H1 (cell line): ENCODE measurements at regions not wholly inside any gene's neighbourhood (a gene's known extent, or its start where the extent isn't known, plus 50 kb on each side); places are given as distances from the start of the nearest gene placed in this dataset.

Source experiments
- CTCF ChIA-PET: fragments of 300-600 bp; sonication (Branson Sonifier 250); formaldehyde crosslinking; loops from one replicate; lab custom pipeline; 2021; ENCODE audit not compliant: partially characterized antibody; lab: Charles Lee
- POLR2A ChIA-PET: fragments of 300-600 bp; sonication (Branson Sonifier 250); formaldehyde crosslinking; loops from one replicate; lab custom pipeline; 2021; ENCODE audit warnings: inconsistent platforms; ENCODE audit not compliant: partially characterized antibody; lab: Charles Lee
- DNase-seq, 2 experiments: peaks; one replicate each; pipeline versions ENCODE4 v3.0.0 to v3.0.0-alpha.2; 2010 to 2022; ENCODE audit warnings: low spot score in 2 of 2, low read depth in 1 of 2, mixed read lengths in 1 of 2
- FAIRE-seq: peaks from 2 replicates; lab custom pipeline; 2011; peaks lifted over from hg19 to GRCh38; lab: Jason Lieb, UNC
- H2AFZ ChIP-seq: 2 replicates; pipeline ENCODE4 v1.8.1; 2012; ENCODE audit warnings: low read length, inconsistent platforms
- H2AK5ac ChIP-seq: 2 replicates; pipeline ENCODE4 v1.6.1; 2013; ENCODE audit warnings: low read depth, low read length
- H2BK120ac ChIP-seq: replicated peaks from 2 replicates; pipeline ENCODE3; 2013; ENCODE audit warnings: low read depth, low read length, inconsistent platforms
- H2BK12ac ChIP-seq: 2 replicates; pipeline ENCODE4 v1.6.1; 2013; ENCODE audit warnings: low read depth, low read length
- H2BK15ac ChIP-seq: 2 replicates; pipeline ENCODE4 v1.6.1; 2013; ENCODE audit warnings: low read length
- H2BK20ac ChIP-seq: 2 replicates; pipeline ENCODE4 v1.6.1; 2013; ENCODE audit warnings: low read length
- H2BK5ac ChIP-seq: 2 replicates; pipeline ENCODE4 v1.6.1; 2013; ENCODE audit warnings: low read depth, low read length
- H3K14ac ChIP-seq: 2 replicates; pipeline ENCODE4 v1.6.1; 2013; ENCODE audit warnings: inconsistent platforms; ENCODE audit not compliant: insufficient read length
- H3K18ac ChIP-seq: 2 replicates; pipeline ENCODE4 v1.6.1; 2013; ENCODE audit warnings: low read length; ENCODE audit errors: extremely low read depth
- H3K23ac ChIP-seq: 2 replicates; pipeline ENCODE4 v1.6.1; 2013; ENCODE audit warnings: inconsistent platforms; ENCODE audit not compliant: insufficient read length
- H3K23me2 ChIP-seq: 2 replicates; pipeline ENCODE4 v1.6.1; 2013; ENCODE audit warnings: low read depth, low read length
- H3K27ac ChIP-seq: 2 replicates; pipeline ENCODE4 v1.6.1; 2011; ENCODE audit warnings: low read depth, low read length, inconsistent platforms
- H3K27me3 ChIP-seq, 4 experiments: replicated peaks in 1 of 4; 1 replicate in 1 of 4; 2 replicates in 3 of 4; pipeline versions ENCODE4 v1.6.1 to v1.8.1; 2011 to 2013; ENCODE audit warnings: low read length in 3 of 4, mild to moderate bottlenecking in 3 of 4, inconsistent platforms in 2 of 4, mixed read lengths in 2 of 4, moderate library complexity in 1 of 4; ENCODE audit not compliant: control insufficient read depth in 3 of 4, insufficient read depth in 3 of 4; ENCODE audit errors: extremely low read depth in 1 of 4
- H3K36me3 ChIP-seq, 4 experiments: 2 replicates each; pipeline versions ENCODE4 v1.6.1 to v1.8.1; 2011 to 2013; ENCODE audit warnings: mild to moderate bottlenecking in 4 of 4, low read length in 3 of 4, moderate library complexity in 2 of 4, control low read depth in 1 of 4, inconsistent platforms in 1 of 4; ENCODE audit not compliant: insufficient read depth in 4 of 4, control insufficient read depth in 2 of 4
- H3K4ac ChIP-seq: replicated peaks from 2 replicates; pipeline ENCODE3; 2013; ENCODE audit warnings: low read length, low read depth, mixed read lengths, inconsistent platforms; ENCODE audit not compliant: insufficient read length
- H3K4me1 ChIP-seq, 4 experiments: replicated peaks in 1 of 4; 1 replicate in 1 of 4; 2 replicates in 3 of 4; pipeline versions ENCODE4 v1.6.1 to v1.8.1; 2011 to 2013; ENCODE audit warnings: low read length in 3 of 4, inconsistent platforms in 2 of 4, mixed read lengths in 1 of 4; ENCODE audit not compliant: insufficient read depth in 4 of 4, control insufficient read depth in 3 of 4
- H3K4me2 ChIP-seq, 2 experiments: 2 replicates each; pipeline versions ENCODE4 v1.6.1 to v1.8.1; 2011 to 2013; ENCODE audit warnings: low read depth in 2 of 2, low read length in 2 of 2, control low read depth in 1 of 2, inconsistent platforms in 1 of 2, mild to moderate bottlenecking in 1 of 2; ENCODE audit not compliant: insufficient read depth in 1 of 2
- H3K4me3 ChIP-seq, 4 experiments: fragments of 200-600, 300-600 bp in 1 of 4; sonication (generic), shearing (Covaris generic), sonication (Bioruptor Twin) in 1 of 4; 2 replicates each; pipeline versions ENCODE4 v1.5.1 to v1.8.1; 2011 to 2016; ENCODE audit warnings: low read length in 4 of 4, low read depth in 3 of 4, control low read depth in 2 of 4, inconsistent platforms in 2 of 4, mild to moderate bottlenecking in 2 of 4, mixed read lengths in 1 of 4, moderate library complexity in 1 of 4; ENCODE audit not compliant: insufficient read depth in 2 of 4; ENCODE audit errors: extremely low read depth in 1 of 4
- H3K56ac ChIP-seq: replicated peaks from 2 replicates; pipeline ENCODE3; 2013; ENCODE audit warnings: low read depth, mild to moderate bottlenecking, mixed read lengths, low read length, inconsistent platforms; ENCODE audit not compliant: insufficient read length
- H3K79me1 ChIP-seq: 2 replicates; pipeline ENCODE4 v1.6.1; 2013; ENCODE audit warnings: low read depth, low read length, control low read depth
- H3K79me2 ChIP-seq, 2 experiments: 2 replicates each; pipeline versions ENCODE4 v1.6.1 to v1.8.1; 2012 to 2013; ENCODE audit warnings: low read length in 2 of 2, mild to moderate bottlenecking in 2 of 2, inconsistent platforms in 1 of 2; ENCODE audit not compliant: insufficient read depth in 2 of 2, control insufficient read depth in 1 of 2
- H3K9ac ChIP-seq, 4 experiments: replicated peaks in 1 of 4; 1 replicate in 1 of 4; 2 replicates in 3 of 4; pipeline versions ENCODE4 v1.6.1 to v1.8.1; 2011 to 2013; ENCODE audit warnings: low read depth in 3 of 4, low read length in 3 of 4, control low read depth in 2 of 4, mild to moderate bottlenecking in 2 of 4, moderate library complexity in 2 of 4, inconsistent platforms in 1 of 4; ENCODE audit errors: extremely low read depth in 1 of 4
- H3K9me3 ChIP-seq, 2 experiments: 2 replicates each; pipeline versions ENCODE4 v1.6.1 to v1.8.1; 2012 to 2013; ENCODE audit warnings: mild to moderate bottlenecking in 2 of 2, moderate library complexity in 2 of 2, control low read depth in 1 of 2, inconsistent platforms in 1 of 2, low read depth in 1 of 2, low read length in 1 of 2, mixed read lengths in 1 of 2; ENCODE audit not compliant: insufficient read depth in 2 of 2
- H4K20me1 ChIP-seq, 2 experiments: replicated peaks in 1 of 2; 2 replicates each; pipeline versions ENCODE3 to v1.8.1; 2011 to 2013; ENCODE audit warnings: inconsistent platforms in 2 of 2, low read length in 2 of 2, mild to moderate bottlenecking in 1 of 2; ENCODE audit not compliant: insufficient read depth in 2 of 2, control insufficient read depth in 1 of 2
- H4K5ac ChIP-seq: 2 replicates; pipeline ENCODE4 v1.6.1; 2013; ENCODE audit warnings: low read length, low read depth, mixed read lengths, inconsistent platforms; ENCODE audit not compliant: insufficient read length
- H4K8ac ChIP-seq: 2 replicates; pipeline ENCODE4 v1.8.0; 2013; ENCODE audit warnings: mild to moderate bottlenecking, moderate library complexity, low read length, inconsistent platforms; ENCODE audit not compliant: insufficient read depth; ENCODE audit errors: extremely low read depth
- H4K91ac ChIP-seq: replicated peaks from 2 replicates; pipeline ENCODE3; 2013; ENCODE audit warnings: low read length, mixed read lengths, inconsistent platforms; ENCODE audit not compliant: insufficient read length
- BRCA1 ChIP-seq: IDR thresholded peaks from 2 replicates; pipeline ENCODE4 v1.6.1; 2012; ENCODE audit warnings: low read depth, low read length, improper control_type of control experiment
- CEBPB ChIP-seq: IDR thresholded peaks from 2 replicates; pipeline ENCODE4 v1.6.1; 2012; ENCODE audit warnings: low read depth, low read length
- CREB1 ChIP-seq: IDR thresholded peaks from 2 replicates; pipeline ENCODE4 v1.6.1; 2012; ENCODE audit warnings: inconsistent platforms
- GTF2F1 ChIP-seq: IDR thresholded peaks from 2 replicates; pipeline ENCODE4 v1.6.1; 2012; ENCODE audit warnings: low read depth, low read length, improper control_type of control experiment, borderline replicate concordance
- JUN ChIP-seq: IDR thresholded peaks from 2 replicates; pipeline ENCODE4 v1.6.1; 2011; ENCODE audit warnings: low read depth, mild to moderate bottlenecking, improper control_type of control experiment, low read length
- KDM4A ChIP-seq: IDR thresholded peaks from one replicate; pipeline ENCODE4 v1.7.1; 2012; ENCODE audit warnings: low read depth, mild to moderate bottlenecking, moderate library complexity, low read length, inconsistent platforms; ENCODE audit not compliant: severe bottlenecking
- MAFK ChIP-seq: IDR thresholded peaks from 2 replicates; pipeline ENCODE4 v1.6.1; 2012; ENCODE audit warnings: low read depth, mild to moderate bottlenecking, improper control_type of control experiment, low read length
- NANOG ChIP-seq: IDR thresholded peaks from 2 replicates; pipeline ENCODE4 v1.6.1; 2011; ENCODE audit warnings: low read length, low read depth, mild to moderate bottlenecking, inconsistent platforms; ENCODE audit not compliant: insufficient read depth, poor library complexity, severe bottlenecking
- PHF8 ChIP-seq: fragments of 200-600 bp; sonication (generic); conservative IDR thresholded peaks from 2 replicates; pipeline ENCODE4 v1.7.1; 2012; ENCODE audit warnings: low read depth, mild to moderate bottlenecking, inconsistent platforms, low read length, moderate library complexity
- RBBP5 ChIP-seq: IDR thresholded peaks from 2 replicates; pipeline ENCODE4 v1.7.1; 2012; ENCODE audit warnings: low read depth, mild to moderate bottlenecking, inconsistent platforms, low read length, moderate library complexity, borderline replicate concordance
- RXRA ChIP-seq: IDR thresholded peaks from 2 replicates; pipeline ENCODE4 v1.6.1; 2011; ENCODE audit warnings: low read depth, mild to moderate bottlenecking, low read length, moderate library complexity; ENCODE audit not compliant: insufficient read depth
- SP1 ChIP-seq: IDR thresholded peaks from 2 replicates; pipeline ENCODE4 v1.6.1; 2011; ENCODE audit warnings: low read depth, low read length
- SP2 ChIP-seq: IDR thresholded peaks from 2 replicates; pipeline ENCODE4 v1.6.1; 2012; ENCODE audit warnings: mild to moderate bottlenecking, low read length, inconsistent platforms
- TCF12 ChIP-seq: IDR thresholded peaks from 2 replicates; pipeline ENCODE4 v1.6.1; 2011; ENCODE audit warnings: low read depth, mild to moderate bottlenecking, low read length
- WGBS, 2 experiments: shearing (Covaris generic) in 1 of 2; methylation state at CpG; one replicate each; pipeline versions ENCODE4 v1.1.6 to v1.1.7; 2013 to 2015; ENCODE audit warnings: low lambda C conversion rate in 2 of 2, mixed read lengths in 2 of 2, inconsistent platforms in 1 of 2, low coverage in 1 of 2, missing lambda C conversion rate in 1 of 2; ENCODE audit not compliant: insufficient replicate concordance in 2 of 2, insufficient coverage in 1 of 2, insufficient read length in 1 of 2; ENCODE audit errors: extremely low coverage in 1 of 2, missing lambda C conversion rate in 1 of 2; 5-methylcytosine and 5-hydroxymethylcytosine counted together
- TF ChIP-seq, protein P1 (sequence below): IDR thresholded peaks from 2 replicates; pipeline ENCODE4 v1.6.1; 2011; ENCODE audit warnings: low read length, improper control_type of control experiment

DNA sequence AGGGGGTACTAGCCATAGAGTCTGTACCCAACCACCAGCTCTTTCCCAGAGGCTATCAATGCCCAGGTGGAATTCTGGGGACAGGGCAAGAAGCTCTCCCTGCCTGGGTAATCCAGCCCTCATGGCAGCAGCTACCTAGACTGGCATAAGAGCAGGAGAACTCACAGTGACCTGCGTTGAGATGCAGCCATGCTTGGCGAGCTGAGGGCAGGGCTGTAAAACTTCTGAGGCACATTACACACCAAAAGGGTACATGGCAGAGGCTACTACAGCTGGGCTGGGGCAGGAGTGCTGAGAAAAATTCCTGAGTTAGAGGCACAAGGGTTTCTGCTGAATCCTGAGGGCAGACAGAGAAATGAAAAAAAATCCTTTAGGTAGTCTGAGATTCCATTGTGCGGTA, 927.9 kb upstream of the B3GALT2 start:
- H4K91ac ChIP-seq = no peak overlapping the region
- no peak overlapping the region for H2BK20ac ChIP-seq
- H4K8ac ChIP-seq = no peak overlapping the region
- no peak overlapping the region for H3K4me2 ChIP-seq
- H3K79me2 ChIP-seq = no peaks in the 10 kb centered on the region
- H3K4me1 ChIP-seq = 0 out of 7 replicates have a peak, but pooled peaks cover 0 to 2% (median 0%) of the 10 kb centered on the region in 4 experiments
- no peaks in the 10 kb centered on the region for H3K23me2 ChIP-seq
- FAIRE-seq (no peak), DNase-seq (no peak)
- peak overlapping the region; percentile 98 for H2AFZ ChIP-seq
- CTCF ChIA-PET = interaction anchor here (3.5 kb wide), 1 partner anchor 11 kb away, joined by 14 read pairs; no protein-coding TSS in a partner anchor
- no peaks in the 10 kb centered on the region for H4K20me1 ChIP-seq
- H3K14ac ChIP-seq = no peak overlapping the region
- H3K56ac ChIP-seq = no peak overlapping the region
- no peak overlapping the region for H2BK120ac ChIP-seq
- no peak overlapping the region for H3K23ac ChIP-seq
- no peak overlapping the region for H3K27ac ChIP-seq
- WGBS, 2 experiments = 91% methylated on average over 3 of the region's 3 CpGs; no CpG with 5 or more reads in 1 of the 2 experiments
- H2BK12ac ChIP-seq = no peak overlapping the region
- no peaks in the 10 kb centered on the region for H3K9me3 ChIP-seq
- no peak overlapping the region for H2BK5ac ChIP-seq
- H3K27me3 ChIP-seq = no peaks in the 10 kb centered on the region
- H3K4ac ChIP-seq = no peak overlapping the region
- no peak overlapping the region; the same call in 1 of the 2 replicates for H3K18ac ChIP-seq
- H2BK15ac ChIP-seq = no peak overlapping the region
- POLR2A ChIA-PET = no interaction called here
- H3K9ac ChIP-seq = no peak overlapping the region
- H4K5ac ChIP-seq = no peak overlapping the region
- H3K79me1 ChIP-seq = no peaks in the 10 kb centered on the region
- H2AK5ac ChIP-seq = no peak overlapping the region
- no peaks in the 10 kb centered on the region for H3K36me3 ChIP-seq
- no peak overlapping the region for H3K4me3 ChIP-seq
- TF ChIP-seq SP1 = no peak
- TF ChIP-seq RBBP5 = no peak
- TF ChIP-seq SP2 = no peak
- no peak for TF ChIP-seq BRCA1
- TF ChIP-seq NANOG = no peak
- TF ChIP-seq JUN = no peak
- TF ChIP-seq RXRA = no peak
- TF ChIP-seq MAFK = no peak
- TF ChIP-seq, protein P1, sequence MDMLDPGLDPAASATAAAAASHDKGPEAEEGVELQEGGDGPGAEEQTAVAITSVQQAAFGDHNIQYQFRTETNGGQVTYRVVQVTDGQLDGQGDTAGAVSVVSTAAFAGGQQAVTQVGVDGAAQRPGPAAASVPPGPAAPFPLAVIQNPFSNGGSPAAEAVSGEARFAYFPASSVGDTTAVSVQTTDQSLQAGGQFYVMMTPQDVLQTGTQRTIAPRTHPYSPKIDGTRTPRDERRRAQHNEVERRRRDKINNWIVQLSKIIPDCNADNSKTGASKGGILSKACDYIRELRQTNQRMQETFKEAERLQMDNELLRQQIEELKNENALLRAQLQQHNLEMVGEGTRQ = no peak
- no peak for TF ChIP-seq TCF12
- no peak for TF ChIP-seq CREB1
- no peak for TF ChIP-seq GTF2F1
- TF ChIP-seq KDM4A = no peak
- no peak for TF ChIP-seq PHF8
- TF ChIP-seq CEBPB = no peak
